ENCODE measurements at regions not wholly inside any gene's neighbourhood (a gene's known extent, or its start where the extent isn't known, plus 50 kb on each side); places are given as distances from the start of the nearest gene placed in this dataset.
A peak's percentile ranks its signal among the peaks of the same experiment; 100 is the strongest.

GRCh38 chr17:77422104-77422747 lies 281.5 kb downstream of the SEC14L1 start:
- no peak for DNase-seq

DNA sequence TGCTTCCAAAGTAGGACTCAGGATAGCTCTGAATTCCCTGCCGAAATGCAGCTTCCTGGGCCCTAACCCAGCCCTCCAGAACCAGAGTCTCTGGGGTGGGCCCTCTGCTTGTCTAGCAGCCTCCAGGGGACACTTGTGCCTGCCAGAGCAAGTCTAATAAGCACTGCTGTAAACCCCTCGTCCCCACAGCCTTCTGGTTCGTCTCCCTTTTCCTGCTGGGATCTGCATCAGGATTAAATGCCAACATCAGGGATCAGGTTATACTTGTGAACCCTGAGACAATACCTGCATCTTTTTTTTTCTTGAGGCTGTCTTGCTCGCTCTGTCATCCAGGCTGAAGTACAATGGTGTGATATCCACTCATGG lies 282.0 kb downstream of the SEC14L1 start:
- no peak for DNase-seq

GRCh38 chr17:77423589-77424451 lies 283.1 kb downstream of the SEC14L1 start:
- no peak for DNase-seq

DNA sequence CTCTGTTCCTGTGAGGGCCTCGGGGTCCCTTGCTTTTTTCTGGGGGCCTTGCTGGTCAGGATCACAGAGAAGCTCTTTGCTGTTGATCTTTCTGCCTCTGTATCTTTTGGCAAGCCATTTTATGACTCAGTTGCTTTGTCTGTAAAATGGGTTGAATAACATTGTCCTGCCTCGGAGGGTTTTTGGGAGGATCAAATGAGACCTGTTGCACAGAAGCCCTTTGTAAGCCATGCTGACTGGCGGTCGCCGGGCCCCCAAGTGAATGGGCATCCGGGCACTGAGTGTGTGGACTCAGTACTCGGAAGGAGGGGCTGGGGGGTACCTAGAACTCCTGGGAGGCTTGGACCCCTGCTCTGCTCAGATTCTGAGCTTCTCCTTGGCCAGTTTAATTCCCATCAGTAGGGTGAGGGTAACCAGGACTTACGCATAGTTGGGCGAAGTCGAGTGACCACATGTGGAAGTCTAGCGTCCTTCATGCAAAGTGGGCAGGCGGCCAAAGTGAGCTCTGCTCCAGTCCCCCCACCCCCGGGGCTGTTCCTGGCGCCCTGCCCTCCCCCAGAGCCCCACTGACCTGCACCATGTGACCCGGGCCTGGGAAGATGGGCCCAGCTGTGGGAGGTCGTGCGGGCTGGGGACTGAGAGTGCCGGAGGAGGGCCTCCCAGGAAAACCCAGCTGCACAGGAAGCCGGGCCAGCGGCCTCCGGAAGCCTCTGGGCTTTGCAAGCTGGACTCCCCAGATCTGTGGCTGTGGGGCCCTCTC lies 284.0 kb downstream of the SEC14L1 start:
- no peak for DNase-seq

- no peak for DNase-seq
These were observed 284.6 kb downstream of the SEC14L1 start for GRCh38 chr17:77425348-77425747.

DNA sequence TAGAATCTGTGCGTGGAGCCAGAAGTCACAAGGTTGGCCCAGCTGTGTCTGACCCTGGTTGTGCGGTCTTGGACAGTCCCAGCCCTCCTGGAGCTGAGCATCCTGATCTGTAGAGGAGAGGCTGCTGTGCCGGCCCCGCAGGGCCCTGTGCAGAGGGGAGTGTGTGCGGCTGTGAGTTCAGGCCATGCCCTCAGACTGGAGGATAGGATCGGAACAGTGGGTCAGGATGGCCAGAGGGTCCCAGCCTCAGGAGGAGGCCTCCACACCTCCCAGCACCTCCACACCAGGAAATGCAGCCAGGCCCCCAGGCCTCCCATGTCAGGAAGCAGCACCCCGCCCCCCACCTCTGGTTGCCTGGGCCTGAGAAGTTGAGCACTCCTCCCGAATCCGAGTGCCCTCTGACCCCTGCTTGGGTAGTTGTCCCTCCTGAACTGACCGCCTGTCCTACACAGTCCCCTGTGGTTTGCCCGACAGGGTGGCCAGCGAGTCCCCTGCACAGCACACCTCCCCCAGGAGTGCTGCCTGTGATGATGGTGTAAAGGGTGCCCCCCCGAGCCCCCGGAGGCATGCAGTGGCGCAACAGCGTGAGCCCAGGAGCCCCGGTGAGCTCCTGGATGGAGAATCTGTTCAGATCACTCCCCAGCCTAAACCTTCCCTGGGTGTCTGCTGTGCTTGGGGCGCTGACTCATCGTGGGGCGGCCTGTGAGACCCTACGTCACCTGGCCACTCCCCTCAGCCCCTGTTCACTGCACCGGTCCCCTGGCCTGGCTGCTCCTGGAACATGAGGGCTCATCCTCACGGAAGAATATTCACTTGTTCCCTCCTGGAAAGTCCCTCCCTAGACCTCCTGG lies 285.2 kb downstream of the SEC14L1 start:
- no peak for DNase-seq

- DNase-seq = no peak
These were observed 286.1 kb downstream of the SEC14L1 start for GRCh38 chr17:77426676-77427386.

GRCh38 chr17:77427391-77427991 lies 286.7 kb downstream of the SEC14L1 start:
- no peak for DNase-seq

GRCh38 chr17:77428020-77428748 lies 287.4 kb downstream of the SEC14L1 start:
- DNase-seq = no peak

- no peak for DNase-seq
These were observed 288.1 kb downstream of the SEC14L1 start for GRCh38 chr17:77428749-77429368.

DNA sequence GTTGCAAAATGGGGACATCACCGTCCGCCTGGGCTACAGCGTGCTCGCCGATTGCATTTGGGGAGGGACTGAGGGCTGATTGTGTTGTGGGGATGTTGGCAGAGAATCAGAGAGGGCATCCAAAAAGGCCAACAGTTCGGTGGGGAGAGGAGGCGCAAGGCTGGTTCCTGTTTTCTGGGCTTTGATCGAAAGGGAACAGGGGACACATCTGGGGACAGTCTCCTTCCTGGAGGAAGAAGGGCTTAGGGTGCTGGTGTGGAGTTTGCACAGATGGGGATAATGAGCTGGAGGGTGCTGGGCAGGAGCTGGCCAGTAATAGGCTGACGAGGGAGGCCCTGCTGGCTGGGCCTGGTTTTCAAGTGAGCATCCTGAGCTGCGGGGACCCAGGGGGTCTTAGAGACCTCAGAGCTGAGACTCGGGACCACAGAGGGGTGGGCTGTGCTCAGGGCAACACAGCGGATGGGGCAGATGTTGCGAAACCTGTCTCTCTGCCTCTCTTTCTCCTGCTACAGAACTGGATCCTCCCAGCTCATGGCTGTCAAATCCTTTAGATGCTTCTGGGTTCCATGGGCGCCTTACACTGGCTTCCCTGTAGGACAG lies 288.7 kb downstream of the SEC14L1 start:
- no peak for DNase-seq

GRCh38 chr17:77429969-77430752 lies 289.4 kb downstream of the SEC14L1 start:
- peak; percentile 85 for DNase-seq

GRCh38 chr17:77432034-77432661 lies 291.4 kb downstream of the SEC14L1 start:
- DNase-seq = no peak

- no peak for DNase-seq
These were observed 292.0 kb downstream of the SEC14L1 start for GRCh38 chr17:77432742-77433141.

- DNase-seq = no peak
These were observed 292.8 kb downstream of the SEC14L1 start for GRCh38 chr17:77433385-77434135.

DNA sequence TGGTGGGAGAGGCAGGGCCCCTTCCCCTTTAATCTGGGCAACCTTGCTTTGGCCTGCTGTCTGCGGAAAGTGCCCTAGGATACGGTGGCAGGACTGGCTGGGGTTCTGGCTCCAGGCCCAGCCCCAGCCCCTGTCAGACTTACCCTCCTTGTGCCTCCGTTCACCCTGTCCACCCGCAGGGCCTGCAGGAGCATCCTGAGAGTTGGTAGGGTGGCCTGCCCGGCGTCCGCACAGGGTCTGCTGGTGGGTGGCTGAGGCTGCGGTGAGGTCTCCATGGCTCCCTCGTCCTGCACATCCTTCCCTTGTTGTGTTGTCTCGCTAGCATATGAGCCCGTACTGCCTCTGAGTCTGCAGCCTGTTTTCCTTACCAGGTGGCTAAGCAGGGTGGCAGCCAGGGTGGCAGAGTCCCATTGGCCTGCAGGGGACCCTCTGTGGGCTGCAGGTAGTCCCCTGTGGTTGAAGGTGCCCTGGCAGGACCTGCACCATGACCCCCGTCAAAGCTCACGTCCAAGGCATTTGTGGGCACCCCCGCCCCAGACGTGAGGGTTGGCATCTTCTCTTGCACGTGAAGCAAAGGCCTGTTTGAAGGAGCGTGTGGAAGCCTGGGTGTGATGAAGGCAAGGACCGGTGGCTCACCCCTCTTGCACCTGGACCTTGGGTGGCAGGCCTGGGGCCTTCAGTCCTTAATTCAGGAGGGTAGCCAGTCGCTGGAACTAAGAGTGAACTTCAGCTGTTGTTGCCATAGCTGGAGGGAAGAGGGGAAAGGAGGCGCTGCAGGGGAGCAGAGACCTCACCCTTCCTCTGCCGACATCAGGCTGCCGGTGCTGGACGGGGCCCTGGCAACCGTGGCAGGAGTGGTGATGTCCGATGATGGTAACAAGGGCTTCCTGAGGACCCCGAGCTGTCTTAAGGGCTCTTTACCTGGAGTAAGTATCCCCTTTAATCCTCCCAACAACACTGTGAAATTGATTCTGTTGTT lies 293.7 kb downstream of the SEC14L1 start:
- DNase-seq = no peak

Measured in activated CD4-positive, alpha-beta T cell treated with anti-CD3 and anti-CD28 coated beads, Interleukin-10, Interleukin-2, amounts not matched to agents 100 ng/mL and 50 ng/mL, durations not matched to agents 16 hours and 8 hours (primary cell).